ENCODE measurements at regions not wholly inside any gene's neighbourhood (a gene's known extent, or its start where the extent isn't known, plus 50 kb on each side); places are given as distances from the start of the nearest gene placed in this dataset.

GRCh38 chr9:106745457-106745856, 117.5 kb upstream of the ZNF462 start:
- DNase-seq (ENCODE audit: extremely low spot score, unreplicated experiment) = no peak

DNA sequence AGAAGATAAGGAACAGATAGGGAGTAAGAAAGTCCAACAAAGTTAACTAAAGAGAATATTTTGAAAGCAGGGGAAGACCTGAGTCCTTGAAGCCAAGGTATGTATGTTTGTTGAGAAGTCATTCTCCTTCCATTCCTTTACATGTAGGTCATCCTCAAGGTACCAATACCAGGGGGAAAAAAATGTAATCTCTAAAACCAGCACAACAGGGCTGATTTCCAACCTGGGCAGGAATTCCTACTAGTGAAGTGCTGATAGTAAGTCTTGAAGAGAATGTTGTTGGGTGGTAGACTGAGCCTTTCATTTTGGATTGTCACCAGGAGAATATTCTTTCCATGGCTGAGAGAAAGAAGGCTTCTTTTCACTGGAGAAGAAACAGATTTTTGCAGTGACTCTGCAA, 117.1 kb upstream of the ZNF462 start:
- no peak for DNase-seq (ENCODE audit: extremely low spot score, unreplicated experiment)
- H3K36me3 Mint-ChIP-seq (ENCODE audit: unreplicated experiment) = no peaks in the 10 kb centered on the region
- peaks cover 2% of the 10 kb centered on the region for H3K4me1 Mint-ChIP-seq (ENCODE audit: unreplicated experiment)
- H3K27me3 Mint-ChIP-seq (ENCODE audit: unreplicated experiment) = no peaks in the 10 kb centered on the region
- TF ChIP-seq, protein P1, sequence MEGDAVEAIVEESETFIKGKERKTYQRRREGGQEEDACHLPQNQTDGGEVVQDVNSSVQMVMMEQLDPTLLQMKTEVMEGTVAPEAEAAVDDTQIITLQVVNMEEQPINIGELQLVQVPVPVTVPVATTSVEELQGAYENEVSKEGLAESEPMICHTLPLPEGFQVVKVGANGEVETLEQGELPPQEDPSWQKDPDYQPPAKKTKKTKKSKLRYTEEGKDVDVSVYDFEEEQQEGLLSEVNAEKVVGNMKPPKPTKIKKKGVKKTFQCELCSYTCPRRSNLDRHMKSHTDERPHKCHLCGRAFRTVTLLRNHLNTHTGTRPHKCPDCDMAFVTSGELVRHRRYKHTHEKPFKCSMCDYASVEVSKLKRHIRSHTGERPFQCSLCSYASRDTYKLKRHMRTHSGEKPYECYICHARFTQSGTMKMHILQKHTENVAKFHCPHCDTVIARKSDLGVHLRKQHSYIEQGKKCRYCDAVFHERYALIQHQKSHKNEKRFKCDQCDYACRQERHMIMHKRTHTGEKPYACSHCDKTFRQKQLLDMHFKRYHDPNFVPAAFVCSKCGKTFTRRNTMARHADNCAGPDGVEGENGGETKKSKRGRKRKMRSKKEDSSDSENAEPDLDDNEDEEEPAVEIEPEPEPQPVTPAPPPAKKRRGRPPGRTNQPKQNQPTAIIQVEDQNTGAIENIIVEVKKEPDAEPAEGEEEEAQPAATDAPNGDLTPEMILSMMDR (IDR thresholded peaks at IDR 0.05) = no peak
- H3K27ac Mint-ChIP-seq (ENCODE audit: unreplicated experiment) = no peak overlapping the region
- no peak overlapping the region for H3K4me3 Mint-ChIP-seq (ENCODE audit: unreplicated experiment)
- H3K9me3 Mint-ChIP-seq (ENCODE audit: unreplicated experiment) = no peaks in the 10 kb centered on the region

More at GRCh38 chr9:106745457-106745856, 117.5 kb upstream of the ZNF462 start:
- Mint-ChIP-seq H3K4me1 (ENCODE audit: unreplicated experiment) (peaks cover 2% of the 10 kb centered on the region), H3K27ac (ENCODE audit: unreplicated experiment) (no peak overlapping the region), H3K27me3 (ENCODE audit: unreplicated experiment) (no peaks in the 10 kb centered on the region), H3K4me3 (ENCODE audit: unreplicated experiment) (no peak overlapping the region), H3K9me3 (ENCODE audit: unreplicated experiment) (no peaks in the 10 kb centered on the region), H3K36me3 (ENCODE audit: unreplicated experiment) (no peaks in the 10 kb centered on the region)
- TF ChIP-seq, protein P1 (IDR thresholded peaks at IDR 0.05) = no peak

- no peaks in the 10 kb centered on the region for H3K27me3 Mint-ChIP-seq (ENCODE audit: unreplicated experiment)
- no peak overlapping the region for H3K27ac Mint-ChIP-seq (ENCODE audit: unreplicated experiment)
- H3K9me3 Mint-ChIP-seq (ENCODE audit: unreplicated experiment) = no peaks in the 10 kb centered on the region
- no peak for DNase-seq (ENCODE audit: extremely low spot score, unreplicated experiment)
- H3K4me3 Mint-ChIP-seq (ENCODE audit: unreplicated experiment) = no peak overlapping the region
- TF ChIP-seq, protein P1 (IDR thresholded peaks at IDR 0.05) = no peak
- H3K4me1 Mint-ChIP-seq (ENCODE audit: unreplicated experiment) = peaks cover 10% of the 10 kb centered on the region
- no peaks in the 10 kb centered on the region for H3K36me3 Mint-ChIP-seq (ENCODE audit: unreplicated experiment)
Observed at GRCh38 chr9:106751681-106752080, 111.3 kb upstream of the ZNF462 start.

DNA sequence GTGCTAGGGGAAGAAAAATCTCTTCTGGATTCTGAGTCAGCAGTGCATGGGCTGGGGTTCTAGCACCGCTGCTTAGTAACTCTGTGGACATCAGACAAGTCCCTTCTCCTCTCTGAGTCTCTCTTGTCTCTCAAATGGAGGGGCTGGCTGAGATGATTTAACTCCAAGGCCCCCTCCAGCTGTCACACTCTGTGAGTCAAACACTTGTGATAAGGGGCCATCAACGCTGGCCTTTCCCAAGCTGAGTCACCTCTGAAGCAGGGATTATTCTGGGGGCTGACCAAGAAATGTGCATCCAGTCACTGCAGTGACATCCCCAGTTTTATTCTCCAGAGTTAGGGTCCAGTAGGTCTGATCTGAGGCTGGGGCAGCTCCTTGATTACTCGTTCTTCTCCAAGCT, 110.4 kb upstream of the ZNF462 start:
- Mint-ChIP-seq H3K4me3 (ENCODE audit: unreplicated experiment) (no peak overlapping the region), H3K27ac (ENCODE audit: unreplicated experiment) (no peak overlapping the region), H3K27me3 (ENCODE audit: unreplicated experiment) (no peaks in the 10 kb centered on the region), H3K9me3 (ENCODE audit: unreplicated experiment) (no peaks in the 10 kb centered on the region), H3K4me1 (ENCODE audit: unreplicated experiment) (peaks cover 10% of the 10 kb centered on the region), H3K36me3 (ENCODE audit: unreplicated experiment) (no peaks in the 10 kb centered on the region)
- TF ChIP-seq, protein P1 (IDR thresholded peaks at IDR 0.05) = no peak
- DNase-seq (ENCODE audit: extremely low spot score, unreplicated experiment) = no peak

GRCh38 chr9:106753155-106753671, 109.8 kb upstream of the ZNF462 start:
- H3K9me3 Mint-ChIP-seq (ENCODE audit: unreplicated experiment) = no peaks in the 10 kb centered on the region
- H3K27ac Mint-ChIP-seq (ENCODE audit: unreplicated experiment) = no peak overlapping the region
- H3K27me3 Mint-ChIP-seq (ENCODE audit: unreplicated experiment) = no peaks in the 10 kb centered on the region
- no peak for DNase-seq (ENCODE audit: extremely low spot score, unreplicated experiment)
- no peaks in the 10 kb centered on the region for H3K36me3 Mint-ChIP-seq (ENCODE audit: unreplicated experiment)
- TF ChIP-seq, protein P1 (IDR thresholded peaks at IDR 0.05) = no peak
- H3K4me1 Mint-ChIP-seq (ENCODE audit: unreplicated experiment) = peaks cover 10% of the 10 kb centered on the region
- H3K4me3 Mint-ChIP-seq (ENCODE audit: unreplicated experiment) = no peak overlapping the region

Data from osteocyte (in vitro differentiated cells).